Fibroblast of skin of left quadriceps (primary cell): ENCODE measurements at regions not wholly inside any gene's neighbourhood (a gene's known extent, or its start where the extent isn't known, plus 50 kb on each side); places are given as distances from the start of the nearest gene placed in this dataset.

Experiments
- DNase-seq, 2 experiments: peaks; one replicate each; pipeline ENCODE4 v3.0.0-alpha.2; 2013; ENCODE audit warnings: low read depth in 2 of 2

- no peak for DNase-seq
Measured at GRCh38 chr7:35501681-35502080, 193.3 kb downstream of the HERPUD2 start.

- DNase-seq = no peak
Measured at GRCh38 chr7:35499226-35499625, 195.7 kb downstream of the HERPUD2 start.

- DNase-seq = no peak
Measured at GRCh38 chr7:35498416-35498815, 196.5 kb downstream of the HERPUD2 start.

- DNase-seq = no peak
Measured at GRCh38 chr7:35495844-35496243, 199.1 kb downstream of the HERPUD2 start.

- DNase-seq = no peak
Measured at GRCh38 chr7:35495377-35495776, 199.6 kb downstream of the HERPUD2 start.

- no peak for DNase-seq
Measured at GRCh38 chr7:35494407-35494806, 200.5 kb downstream of the HERPUD2 start.

- no peak for DNase-seq
Measured at GRCh38 chr7:35492451-35493175, 202.3 kb downstream of the HERPUD2 start.

GRCh38 chr7:35491233-35491632 is 203.7 kb downstream of the HERPUD2 start:
- DNase-seq = no peak

- DNase-seq = no peak
Measured at GRCh38 chr7:35487841-35488240, 207.1 kb downstream of the HERPUD2 start.

- DNase-seq = no peak
Measured at GRCh38 chr7:35487402-35487801, 207.5 kb downstream of the HERPUD2 start.

GRCh38 chr7:35485436-35485835 is 209.5 kb downstream of the HERPUD2 start:
- no peak for DNase-seq

GRCh38 chr7:35483568-35483967 is 211.4 kb downstream of the HERPUD2 start:
- no peak for DNase-seq

- no peak for DNase-seq
Measured at GRCh38 chr7:35482231-35482630, 212.7 kb downstream of the HERPUD2 start.

GRCh38 chr7:35480806-35481205 is 214.1 kb downstream of the HERPUD2 start:
- DNase-seq = no peak

GRCh38 chr7:35477609-35478008 is 217.3 kb downstream of the HERPUD2 start:
- no peak for DNase-seq

GRCh38 chr7:35474100-35474499 is 220.2 kb upstream of the TBX20 start:
- DNase-seq = no peak

- DNase-seq = no peak
Measured at GRCh38 chr7:35468606-35469005, 214.7 kb upstream of the TBX20 start.

GRCh38 chr7:35467456-35467978 is 213.6 kb upstream of the TBX20 start:
- no peak for DNase-seq

GRCh38 chr7:35465791-35466336 is 212.0 kb upstream of the TBX20 start:
- no peak for DNase-seq

GRCh38 chr7:35463751-35464150 is 209.9 kb upstream of the TBX20 start:
- DNase-seq = no peak

- DNase-seq = no peak
Measured at GRCh38 chr7:35463176-35463700, 209.3 kb upstream of the TBX20 start.

- DNase-seq = no peak
Measured at GRCh38 chr7:35454575-35455385, 200.9 kb upstream of the TBX20 start.
